Ammon's horn (tissue), 1 donor: ENCODE measurements at regions not wholly inside any gene's neighbourhood (a gene's known extent, or its start where the extent isn't known, plus 50 kb on each side); places are given as distances from the start of the nearest gene placed in this dataset.

ENCODE experiments used
- DNase-seq: peaks from one replicate; pipeline ENCODE4 v3.0.0-alpha.2; 2016; ENCODE audit warnings: low spot score

GRCh38 chr4:148747721-148748268 is 305.6 kb upstream of the NR3C2 start:
- no peak for DNase-seq

- DNase-seq, result no peak
Observed at GRCh38 chr4:148740701-148741100, 298.5 kb upstream of the NR3C2 start.

- DNase-seq, result no peak
Observed at GRCh38 chr4:148737061-148737770, 295.0 kb upstream of the NR3C2 start.

- no peak for DNase-seq
Observed at GRCh38 chr4:148735432-148736155, 293.4 kb upstream of the NR3C2 start.

- no peak for DNase-seq
Observed at GRCh38 chr4:148730766-148731165, 288.6 kb upstream of the NR3C2 start.

GRCh38 chr4:148730082-148730640 is 287.9 kb upstream of the NR3C2 start:
- DNase-seq, result no peak

- DNase-seq, result no peak
Observed at GRCh38 chr4:148717988-148718387, 275.8 kb upstream of the NR3C2 start.

GRCh38 chr4:148716431-148717052 is 274.3 kb upstream of the NR3C2 start:
- no peak for DNase-seq

GRCh38 chr4:148704291-148704690 is 262.1 kb upstream of the NR3C2 start:
- DNase-seq, result no peak

- DNase-seq, result no peak
Observed at GRCh38 chr4:148694702-148695101, 252.5 kb upstream of the NR3C2 start.

GRCh38 chr4:148693913-148694649 is 251.9 kb upstream of the NR3C2 start:
- no peak for DNase-seq

GRCh38 chr4:148692242-148692641 is 250.0 kb upstream of the NR3C2 start:
- no peak for DNase-seq

- no peak for DNase-seq
Observed at GRCh38 chr4:148686449-148686848, 244.2 kb upstream of the NR3C2 start.

GRCh38 chr4:148684638-148685037 is 242.4 kb upstream of the NR3C2 start:
- DNase-seq, result no peak

GRCh38 chr4:148680884-148681283 is 238.7 kb upstream of the NR3C2 start:
- DNase-seq, result no peak

- no peak for DNase-seq
Observed at GRCh38 chr4:148676344-148676743, 234.1 kb upstream of the NR3C2 start.

GRCh38 chr4:148674876-148675275 is 232.7 kb upstream of the NR3C2 start:
- DNase-seq, result no peak

- DNase-seq, result no peak
Observed at GRCh38 chr4:148664636-148665035, 222.4 kb upstream of the NR3C2 start.

GRCh38 chr4:148654131-148654530 is 211.9 kb upstream of the NR3C2 start:
- no peak for DNase-seq

- DNase-seq, result no peak
Observed at GRCh38 chr4:148653681-148654080, 211.5 kb upstream of the NR3C2 start.

GRCh38 chr4:148651991-148652390 is 209.8 kb upstream of the NR3C2 start:
- no peak for DNase-seq
